ENCODE measurements at regions not wholly inside any gene's neighbourhood (a gene's known extent, or its start where the extent isn't known, plus 50 kb on each side); places are given as distances from the start of the nearest gene placed in this dataset.

DNA sequence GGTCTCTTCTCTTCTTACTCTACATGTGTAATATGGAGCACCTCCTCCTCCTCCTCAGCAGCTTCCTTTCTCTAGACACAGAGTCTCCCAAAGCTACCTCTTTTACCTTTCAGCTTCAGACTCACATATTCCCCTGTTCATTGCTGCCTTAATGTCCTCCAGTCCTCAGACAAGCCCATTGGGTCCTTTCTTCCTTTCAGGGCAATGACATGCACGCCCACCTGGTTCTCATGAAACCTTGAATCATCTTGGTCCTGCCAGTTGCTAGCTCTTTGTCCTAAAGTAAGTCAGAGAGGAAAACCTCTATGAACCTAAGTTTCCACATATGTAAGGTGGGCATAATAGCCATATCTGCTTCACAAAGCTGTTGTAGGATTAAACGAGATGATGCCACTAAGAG, 227.0 kb downstream of the RPS24 start:
- Histone ChIP-seq H3K9me3 (peaks cover 7% of the 10 kb centered on the region), H3K4me3 (no peak overlapping the region), H3K27me3 (no peaks in the 10 kb centered on the region), H3K36me3 (peaks cover 50% of the 10 kb centered on the region)
- DNase-seq: no peak

DNA sequence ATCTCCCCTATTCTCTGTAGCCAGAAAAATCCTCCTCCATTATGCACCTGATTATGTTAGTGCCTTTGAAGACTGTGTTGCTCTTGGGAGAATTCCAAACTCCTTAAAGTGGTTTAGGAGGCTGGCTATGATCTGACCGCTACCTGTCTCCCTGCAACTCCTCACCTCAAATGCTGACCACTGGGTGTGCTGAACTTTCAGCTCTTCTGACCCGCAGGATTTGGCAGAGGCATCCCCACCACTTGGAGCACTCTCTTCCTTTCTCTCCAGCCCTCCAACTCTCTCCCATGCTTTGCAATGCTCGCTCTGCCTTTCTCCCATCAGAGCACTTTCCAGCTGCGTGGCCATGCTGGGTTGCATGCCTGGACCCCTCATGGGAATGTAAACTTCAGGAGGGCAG, 227.6 kb downstream of the RPS24 start:
- Histone ChIP-seq H3K4me3 (no peak overlapping the region), H3K9me3 (peaks cover 7% of the 10 kb centered on the region), H3K36me3 (peaks cover 54% of the 10 kb centered on the region), H3K27me3 (no peaks in the 10 kb centered on the region)
- DNase-seq: no peak

DNA sequence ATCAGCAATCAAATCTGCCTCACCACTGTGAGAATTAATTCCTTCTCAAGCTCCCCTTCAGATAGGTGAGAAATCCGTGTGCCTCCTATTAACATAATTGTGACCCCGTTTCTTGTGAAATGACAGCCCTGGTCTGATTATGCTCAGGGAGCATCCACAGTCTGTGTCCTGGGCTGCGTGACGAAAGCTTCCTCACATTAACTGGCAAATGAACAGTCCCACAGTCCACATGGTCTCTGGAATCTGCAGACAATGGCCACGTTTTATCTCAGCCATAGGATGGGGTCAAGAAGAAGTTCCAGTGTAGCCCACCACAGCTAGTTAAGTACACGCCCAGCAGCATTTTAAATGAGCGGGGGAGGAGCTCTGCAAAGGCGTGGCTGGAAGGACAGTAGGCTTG, 229.2 kb downstream of the RPS24 start:
- no peak for DNase-seq
- Histone ChIP-seq H3K36me3 (peaks cover 46% of the 10 kb centered on the region), H3K9me3 (peaks cover 7% of the 10 kb centered on the region), H3K27me3 (no peaks in the 10 kb centered on the region), H3K4me3 (no peak overlapping the region)

DNA sequence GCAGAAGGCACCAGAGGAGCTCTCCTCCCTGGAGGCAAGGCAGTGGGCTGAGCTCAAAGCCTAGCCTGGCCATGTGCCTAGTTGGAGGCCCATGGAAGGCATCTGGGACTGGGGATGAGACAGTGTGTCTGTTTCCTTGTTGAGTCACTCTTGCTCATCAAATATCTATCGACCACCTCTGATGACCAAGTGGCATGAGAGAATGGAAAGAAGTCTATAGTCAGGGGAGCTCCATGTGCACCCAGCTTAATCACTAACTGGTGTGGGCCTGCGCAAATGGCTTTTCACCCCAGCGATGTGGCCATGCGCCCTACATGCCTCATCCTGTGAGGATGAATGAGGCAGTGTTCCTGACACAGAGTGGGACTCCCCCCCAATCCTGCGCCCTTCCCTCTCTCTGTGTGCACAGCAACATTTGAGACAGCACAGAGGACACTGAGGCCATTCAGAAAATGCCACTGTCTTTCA, 229.9 kb downstream of the RPS24 start:
- H3K27me3 ChIP-seq: no peaks in the 10 kb centered on the region
- peaks cover 42% of the 10 kb centered on the region for H3K36me3 ChIP-seq
- H3K9me3 ChIP-seq: peaks cover 6% of the 10 kb centered on the region
- DNase-seq: peak; percentile 96
- H3K4me3 ChIP-seq: no peak overlapping the region

DNA sequence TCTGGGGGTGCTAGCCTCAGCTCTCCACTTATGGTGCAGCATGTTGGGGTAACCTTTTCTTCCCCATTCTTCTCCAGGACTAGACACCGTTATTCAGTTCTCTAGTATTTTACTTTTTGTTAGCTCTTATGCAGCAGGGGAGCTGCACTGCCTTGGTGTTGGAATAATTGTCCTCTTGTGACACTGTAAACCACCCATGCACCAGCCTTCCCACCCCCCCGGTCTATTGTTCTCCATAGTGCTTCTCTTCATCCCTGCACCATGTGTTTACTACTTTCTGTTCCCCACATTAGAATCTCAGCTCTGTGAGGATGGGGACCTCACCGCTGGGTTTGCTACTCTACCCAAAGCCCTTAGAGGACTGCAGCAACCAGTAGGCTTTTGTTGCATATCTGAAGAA, 230.7 kb downstream of the RPS24 start:
- DNase-seq: no peak
- peaks cover under 1% of the 10 kb centered on the region; the same call in 1 of the 2 replicates for H3K9me3 ChIP-seq
- peaks cover 34% of the 10 kb centered on the region for H3K36me3 ChIP-seq
- no peak overlapping the region for H3K4me3 ChIP-seq
- H3K27me3 ChIP-seq: no peaks in the 10 kb centered on the region

DNA sequence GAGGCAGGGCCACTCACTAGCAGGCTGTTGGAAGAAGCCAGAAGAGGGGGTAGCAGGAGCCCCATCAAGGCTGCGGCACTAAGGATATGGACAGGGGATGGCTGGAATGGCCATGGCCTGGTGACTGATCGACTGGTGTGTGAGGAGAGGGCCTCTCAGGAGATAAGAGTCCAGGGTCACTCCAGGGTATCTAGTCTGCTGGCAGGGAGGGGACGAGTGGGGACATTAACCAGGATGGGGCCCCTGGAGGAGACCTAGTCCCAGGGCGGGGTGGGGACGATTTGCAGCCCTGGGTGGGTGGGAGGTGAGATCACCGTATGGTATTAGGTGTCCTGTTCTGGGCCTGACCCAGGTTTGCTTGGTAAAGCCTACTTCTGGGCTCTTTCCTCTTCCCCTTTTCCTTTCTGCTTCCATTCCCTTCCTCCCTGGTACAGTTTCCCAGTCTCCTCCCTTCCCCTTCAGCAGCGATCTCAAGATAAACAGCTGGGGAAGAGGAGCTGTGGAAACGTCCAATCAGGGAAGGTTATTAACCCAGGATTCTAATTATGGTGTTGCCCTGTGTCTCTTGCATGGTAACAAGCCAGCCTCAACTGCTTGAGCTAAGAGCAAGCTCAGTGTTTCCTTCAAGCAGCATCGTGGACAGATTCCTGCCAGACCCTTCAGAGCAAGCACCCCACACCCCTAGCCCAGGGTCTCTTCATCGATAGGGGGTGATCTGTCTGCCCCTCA, 233.2 kb downstream of the RPS24 start:
- Histone ChIP-seq H3K4me3 (no peak overlapping the region), H3K36me3 (peaks cover 25% of the 10 kb centered on the region), H3K9me3 (no peaks in the 10 kb centered on the region), H3K27me3 (no peaks in the 10 kb centered on the region)
- DNase-seq: no peak

DNA sequence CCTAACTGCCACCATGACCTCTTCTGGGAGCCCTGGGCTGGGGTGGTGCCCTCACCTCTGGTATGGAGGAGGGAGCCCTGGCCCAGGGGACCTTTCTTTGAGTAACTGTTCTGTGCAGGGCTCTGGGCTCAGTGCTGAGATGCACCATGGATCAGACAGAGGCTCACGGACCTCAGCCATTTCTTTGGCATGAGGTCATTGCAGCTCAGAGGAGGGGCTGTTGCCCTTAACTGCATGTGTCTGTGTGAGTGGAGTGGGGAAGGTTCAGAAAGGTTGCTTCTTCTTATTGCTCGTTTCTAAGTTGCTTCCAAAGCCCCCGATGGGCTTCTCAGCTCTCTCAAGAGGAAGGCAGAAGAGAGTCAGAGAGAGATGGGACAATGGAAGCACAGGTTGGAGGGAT, 233.9 kb downstream of the RPS24 start:
- Histone ChIP-seq H3K4me3 (no peak overlapping the region), H3K27me3 (no peaks in the 10 kb centered on the region), H3K9me3 (no peaks in the 10 kb centered on the region), H3K36me3 (peaks cover 25% of the 10 kb centered on the region)
- no peak for DNase-seq

DNA sequence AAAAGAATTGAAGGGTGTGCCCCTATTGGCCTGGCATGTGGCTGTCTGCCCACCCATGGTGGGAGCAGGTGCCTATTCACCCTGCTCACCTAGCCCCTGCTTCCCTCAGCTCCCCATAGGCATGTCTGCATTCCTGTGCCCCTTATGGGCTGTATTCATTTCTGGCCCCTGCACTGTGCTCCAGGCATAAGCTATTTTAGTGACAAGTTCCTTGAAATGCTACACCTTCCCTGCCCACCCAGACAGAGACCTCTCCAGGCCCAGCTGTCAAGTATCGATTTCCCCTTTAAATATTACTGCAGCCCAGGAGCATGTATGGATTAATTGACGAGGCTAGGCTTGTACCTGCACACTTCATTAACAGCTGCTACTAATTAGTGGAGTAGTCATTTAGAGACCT, 235.4 kb downstream of the RPS24 start:
- Histone ChIP-seq H3K36me3 (peaks cover 21% of the 10 kb centered on the region), H3K4me3 (no peak overlapping the region), H3K9me3 (no peaks in the 10 kb centered on the region), H3K27me3 (no peaks in the 10 kb centered on the region)
- DNase-seq: no peak

DNA sequence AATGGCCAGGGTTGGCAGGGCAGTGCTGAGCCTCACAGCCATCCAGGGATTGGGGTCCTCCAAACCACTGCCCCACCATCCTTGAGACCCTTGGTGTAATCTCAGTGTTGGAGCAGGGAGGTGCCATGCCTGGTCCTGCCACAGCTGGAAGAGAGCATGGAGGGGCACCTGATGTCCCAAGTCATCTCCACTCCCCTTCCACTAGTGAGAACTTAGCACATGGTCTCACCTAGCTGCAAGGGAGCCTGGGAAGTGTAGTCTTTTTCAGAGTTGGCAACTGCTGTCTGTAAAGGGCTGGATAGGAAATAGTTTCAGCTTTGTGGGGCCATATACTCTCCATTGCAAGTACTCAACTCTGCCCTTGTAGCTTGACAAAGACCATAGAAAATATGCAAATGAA, 238.7 kb downstream of the RPS24 start:
- Histone ChIP-seq H3K27me3 (no peaks in the 10 kb centered on the region), H3K36me3 (peaks cover 14% of the 10 kb centered on the region), H3K4me3 (no peak overlapping the region), H3K9me3 (no peaks in the 10 kb centered on the region)
- no peak for DNase-seq

DNA sequence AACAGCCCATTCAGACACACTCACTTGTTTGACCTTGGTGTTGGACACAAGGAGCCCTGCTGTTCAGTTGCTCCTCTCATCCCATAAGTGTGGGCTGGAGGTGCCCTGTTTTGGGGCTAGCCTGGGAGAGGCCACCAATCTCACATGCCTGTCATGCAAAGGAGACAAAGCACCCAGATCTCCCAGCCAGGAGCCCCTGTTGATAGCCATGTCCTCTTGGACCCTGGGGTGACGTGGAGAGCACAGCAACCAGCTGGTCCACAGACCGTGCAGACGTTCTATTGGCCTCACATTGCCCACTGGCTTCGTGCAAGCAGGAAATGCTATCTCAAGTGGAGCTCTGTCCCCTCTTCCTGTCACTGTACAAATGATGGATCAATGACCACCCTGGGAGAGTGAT, 240.8 kb downstream of the RPS24 start:
- Histone ChIP-seq H3K36me3 (peaks cover 10% of the 10 kb centered on the region), H3K4me3 (no peak overlapping the region), H3K27me3 (no peaks in the 10 kb centered on the region), H3K9me3 (no peaks in the 10 kb centered on the region)
- DNase-seq: no peak

DNA sequence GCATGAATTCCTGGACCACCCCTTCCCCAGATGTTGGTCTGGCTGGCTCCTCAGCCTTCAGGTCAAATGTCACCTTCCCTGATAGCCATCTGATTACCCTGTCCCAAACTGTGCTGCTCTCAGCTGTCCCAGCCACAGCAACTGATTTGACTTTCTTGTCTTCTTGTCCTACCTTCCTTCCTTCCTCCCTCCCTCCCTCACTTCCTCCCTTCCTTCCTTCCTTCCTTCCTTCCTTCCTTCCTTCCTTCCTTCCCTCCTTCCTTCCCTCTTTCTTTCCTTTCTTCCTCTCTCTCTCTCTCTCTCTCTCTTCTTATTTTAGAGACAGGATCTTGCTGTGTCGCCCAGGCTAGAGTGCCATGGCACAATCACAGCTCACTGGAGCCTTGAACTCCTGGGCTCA, 242.5 kb downstream of the RPS24 start:
- Histone ChIP-seq H3K27me3 (no peaks in the 10 kb centered on the region), H3K4me3 (no peak overlapping the region), H3K9me3 (no peaks in the 10 kb centered on the region), H3K36me3 (peaks cover 8% of the 10 kb centered on the region)
- DNase-seq: no peak

DNA sequence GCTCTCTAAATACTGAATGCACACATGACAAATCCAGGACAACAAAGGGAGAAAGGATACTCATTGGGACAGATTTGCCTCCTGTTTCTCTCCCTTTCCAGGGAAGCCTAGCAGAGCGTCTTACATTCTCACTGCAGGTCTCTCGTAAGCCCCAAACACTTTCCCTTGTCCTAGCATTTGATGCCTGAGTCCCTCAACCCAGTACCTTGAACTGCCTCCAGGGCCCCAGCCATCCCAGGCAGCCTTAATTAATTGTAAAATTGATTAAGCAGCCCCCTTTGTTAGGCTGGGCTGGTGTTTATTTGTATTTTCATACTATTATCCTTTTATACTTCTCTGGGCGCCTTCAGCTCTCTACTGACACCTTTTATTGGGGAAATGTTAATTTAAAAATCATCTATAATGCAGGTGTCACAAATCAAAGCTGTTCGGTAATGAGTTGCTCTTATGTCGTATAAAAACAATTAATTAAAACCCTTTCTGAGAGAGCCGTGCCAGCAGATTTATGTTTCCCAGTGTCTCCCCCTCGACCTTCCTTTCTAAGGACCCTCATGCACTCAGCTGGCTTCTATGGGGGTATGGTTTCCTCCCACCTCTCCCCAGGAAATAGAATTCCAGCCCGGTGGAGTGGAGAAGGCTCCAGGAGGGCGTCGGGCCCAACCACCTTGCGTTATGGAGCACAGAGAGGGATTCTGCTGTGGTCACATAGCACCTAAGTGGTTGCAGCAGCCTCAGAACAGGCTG, 243.8 kb downstream of the RPS24 start:
- Histone ChIP-seq H3K9me3 (no peaks in the 10 kb centered on the region), H3K27me3 (no peaks in the 10 kb centered on the region), H3K4me3 (no peak overlapping the region), H3K36me3 (peaks cover 10% of the 10 kb centered on the region)
- DNase-seq: no peak

DNA sequence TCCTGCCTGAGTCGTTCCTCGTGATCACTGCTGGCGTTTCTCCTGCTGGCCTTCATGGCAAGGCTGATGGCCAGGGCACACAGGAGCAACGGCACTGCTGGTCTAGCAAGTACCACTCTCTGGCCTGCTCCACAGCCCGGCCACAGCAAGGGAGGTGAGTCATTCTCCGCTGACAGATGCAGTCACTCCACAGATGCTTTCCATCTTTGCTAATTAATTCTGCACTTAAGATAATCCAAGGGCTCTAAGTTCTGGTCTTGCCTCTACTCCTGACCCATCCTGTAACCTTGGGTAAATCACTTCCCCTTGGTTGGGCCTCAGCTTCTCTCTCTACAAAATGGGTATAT, 244.4 kb downstream of the RPS24 start:
- peaks cover 10% of the 10 kb centered on the region for H3K36me3 ChIP-seq
- H3K27me3 ChIP-seq: no peaks in the 10 kb centered on the region
- peak; percentile 85 for DNase-seq
- H3K9me3 ChIP-seq: no peaks in the 10 kb centered on the region
- no peak overlapping the region for H3K4me3 ChIP-seq

DNA sequence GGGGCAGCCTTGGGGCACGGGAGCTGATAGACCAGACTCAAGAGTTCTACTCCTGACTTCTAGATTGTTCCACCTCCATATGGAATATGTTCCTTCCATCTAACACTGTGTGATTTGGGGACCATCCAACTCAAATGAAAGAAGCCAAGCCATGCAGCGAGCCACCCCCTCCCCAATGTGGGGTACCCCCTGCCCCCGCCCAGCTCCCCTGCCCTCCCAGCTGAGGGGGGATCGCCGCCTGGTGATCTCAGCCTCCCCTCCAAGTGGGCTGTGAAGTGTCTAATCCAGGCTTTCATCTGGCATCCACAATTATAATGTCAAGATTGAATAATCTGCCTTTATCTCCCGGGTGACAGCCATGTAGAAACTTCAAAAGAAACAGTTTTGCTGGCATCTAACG, 246.1 kb downstream of the RPS24 start:
- H3K9me3 ChIP-seq: no peaks in the 10 kb centered on the region
- no peak for DNase-seq
- H3K4me3 ChIP-seq: no peak overlapping the region
- H3K36me3 ChIP-seq: peaks cover 5% of the 10 kb centered on the region
- H3K27me3 ChIP-seq: no peaks in the 10 kb centered on the region

DNA sequence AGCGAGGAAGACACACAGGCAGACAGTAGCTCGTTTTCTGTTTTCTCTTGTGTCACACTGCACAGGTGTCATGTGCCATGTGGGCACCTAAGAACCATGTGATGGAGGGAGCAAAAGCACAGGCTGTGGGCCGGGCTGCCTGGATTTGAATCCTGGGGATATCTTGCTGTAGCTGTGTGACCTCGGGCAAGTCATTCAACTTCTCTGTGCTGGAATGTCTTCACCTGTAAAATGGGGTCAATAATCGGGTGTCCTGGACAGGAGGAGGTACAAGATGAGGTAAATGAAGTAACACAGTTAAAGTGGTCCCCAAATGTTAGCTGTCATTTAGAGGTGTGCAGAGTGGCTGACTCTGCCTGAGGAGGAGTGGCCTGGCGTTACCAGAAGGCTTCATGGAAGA, 246.9 kb downstream of the RPS24 start:
- peaks cover 5% of the 10 kb centered on the region for H3K36me3 ChIP-seq
- no peak overlapping the region for H3K4me3 ChIP-seq
- H3K27me3 ChIP-seq: no peaks in the 10 kb centered on the region
- H3K9me3 ChIP-seq: no peaks in the 10 kb centered on the region
- no peak for DNase-seq

DNA sequence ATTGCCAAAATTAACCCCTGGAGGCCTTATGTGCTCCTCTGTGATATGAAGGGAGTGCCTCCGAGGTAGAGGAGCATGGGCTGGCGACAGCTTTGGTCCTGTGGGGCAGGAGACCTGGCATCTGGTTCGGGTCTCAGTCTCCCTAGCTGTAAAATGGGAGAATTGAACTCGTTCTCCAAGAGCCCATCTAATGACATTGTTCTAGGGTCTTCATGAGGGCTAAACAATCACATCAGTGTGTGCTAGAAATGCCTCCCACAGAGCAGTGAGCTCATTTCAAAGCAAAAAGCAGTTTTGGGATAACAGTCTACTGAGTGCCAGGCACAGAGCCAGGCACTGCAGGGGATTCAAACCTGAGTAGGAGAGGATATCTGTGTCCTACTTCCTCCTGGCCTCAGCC, 248.0 kb downstream of the RPS24 start:
- Histone ChIP-seq H3K36me3 (peaks cover 5% of the 10 kb centered on the region), H3K9me3 (no peaks in the 10 kb centered on the region), H3K4me3 (no peak overlapping the region), H3K27me3 (no peaks in the 10 kb centered on the region)
- no peak for DNase-seq

DNA sequence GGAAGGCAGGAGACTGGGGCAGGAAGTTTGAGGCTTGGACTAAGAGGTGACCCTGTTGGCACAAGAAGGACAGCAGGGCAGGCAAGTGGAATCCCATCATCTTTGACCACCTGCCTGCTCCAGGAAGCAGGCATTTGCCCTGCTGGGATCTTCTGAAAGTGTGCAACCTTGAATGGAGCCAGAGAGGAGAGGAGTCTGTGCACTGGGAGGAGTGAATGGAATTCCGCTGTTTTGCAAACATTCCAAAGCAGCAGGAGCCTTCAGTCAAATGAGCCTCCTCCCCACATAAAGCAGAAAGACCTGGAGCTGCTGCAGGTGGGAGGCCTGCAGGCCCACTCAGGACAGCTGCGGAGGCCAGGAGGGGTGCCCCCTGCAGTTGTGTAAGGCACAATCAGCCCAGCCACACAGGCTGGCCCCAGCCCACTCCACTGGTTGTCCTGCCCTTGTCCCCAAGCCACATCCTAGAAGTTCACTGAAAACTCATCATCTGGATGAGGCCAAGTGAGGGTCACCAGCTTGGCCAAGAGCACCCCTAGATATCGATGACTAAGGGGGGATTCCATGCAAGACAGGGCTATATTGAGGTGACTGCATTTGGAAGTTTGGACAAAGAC, 249.5 kb downstream of the RPS24 start:
- H3K27me3 ChIP-seq: no peaks in the 10 kb centered on the region
- DNase-seq: no peak
- no peaks in the 10 kb centered on the region for H3K9me3 ChIP-seq
- H3K4me3 ChIP-seq: no peak overlapping the region
- H3K36me3 ChIP-seq: peaks cover 5% of the 10 kb centered on the region

DNA sequence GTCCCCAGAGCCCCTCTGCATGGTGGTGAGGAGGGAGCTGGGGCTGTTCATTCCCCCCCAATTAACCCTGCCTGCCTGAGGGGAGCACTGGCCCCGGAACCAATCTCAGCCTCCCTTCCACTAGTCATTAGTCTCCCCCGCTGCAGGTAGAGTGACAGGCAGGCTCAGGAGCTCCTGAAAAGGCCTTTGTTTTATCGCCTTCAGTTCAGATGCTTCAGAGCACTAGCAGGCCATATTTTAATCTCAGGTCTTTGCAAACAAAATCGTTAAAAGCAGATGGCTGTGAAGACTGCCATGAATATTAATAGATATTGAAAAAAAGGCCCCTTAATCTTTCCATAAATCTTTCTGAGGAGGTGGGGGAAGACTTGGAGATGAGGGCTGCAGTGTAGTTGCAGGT, 250.7 kb downstream of the RPS24 start:
- H3K9me3 ChIP-seq: no peaks in the 10 kb centered on the region
- DNase-seq: no peak
- H3K4me3 ChIP-seq: no peak overlapping the region
- peaks cover 2% of the 10 kb centered on the region; the same call in 1 of the 2 replicates for H3K36me3 ChIP-seq
- no peaks in the 10 kb centered on the region for H3K27me3 ChIP-seq
